ENCODE measurements at regions not wholly inside any gene's neighbourhood (a gene's known extent, or its start where the extent isn't known, plus 50 kb on each side); places are given as distances from the start of the nearest gene placed in this dataset.

- FAIRE-seq: no peak
- DNase-seq (ENCODE audit: insufficient read length): no peak
- TF ChIP-seq POLR2A (IDR thresholded peaks at IDR 0.05; ENCODE audit: low read depth, low read length) (no peak), POLR2AphosphoS5 (IDR thresholded peaks at IDR 0.05; ENCODE audit: low read depth, low read length) (no peak), TAF1 (IDR thresholded peaks at IDR 0.05; ENCODE audit: borderline replicate concordance, low read depth, low read length) (no peak)
Measured at GRCh38 chr10:9069136-9069535, 1014.6 kb downstream of the GATA3 start.

GRCh38 chr10:9075420-9075819 lies 1020.9 kb downstream of the GATA3 start:
- TF ChIP-seq POLR2AphosphoS5 (IDR thresholded peaks at IDR 0.05; ENCODE audit: low read depth, low read length) (no peak), TAF1 (IDR thresholded peaks at IDR 0.05; ENCODE audit: borderline replicate concordance, low read depth, low read length) (no peak), POLR2A (IDR thresholded peaks at IDR 0.05; ENCODE audit: low read depth, low read length) (no peak)
- FAIRE-seq (no peak), DNase-seq (ENCODE audit: insufficient read length) (no peak)

- no peak for DNase-seq (ENCODE audit: insufficient read length)
- TF ChIP-seq TAF1 (IDR thresholded peaks at IDR 0.05; ENCODE audit: borderline replicate concordance, low read depth, low read length) (no peak), POLR2AphosphoS5 (IDR thresholded peaks at IDR 0.05; ENCODE audit: low read depth, low read length) (no peak)
- no peak for FAIRE-seq
Measured at GRCh38 chr10:9076066-9076465, 1021.6 kb downstream of the GATA3 start.

GRCh38 chr10:9081253-9081652 lies 1026.8 kb downstream of the GATA3 start:
- no peak for DNase-seq (ENCODE audit: insufficient read length)
- no peak for FAIRE-seq
- TF ChIP-seq TAF1 (IDR thresholded peaks at IDR 0.05; ENCODE audit: borderline replicate concordance, low read depth, low read length) (no peak), POLR2AphosphoS5 (IDR thresholded peaks at IDR 0.05; ENCODE audit: low read depth, low read length) (no peak), POLR2A (IDR thresholded peaks at IDR 0.05; ENCODE audit: low read depth, low read length) (no peak)

GRCh38 chr10:9081961-9082360 lies 1027.5 kb downstream of the GATA3 start:
- TF ChIP-seq POLR2A (IDR thresholded peaks at IDR 0.05; ENCODE audit: low read depth, low read length): no peak
- TF ChIP-seq POLR2AphosphoS5 (IDR thresholded peaks at IDR 0.05; ENCODE audit: low read depth, low read length): no peak
- no peak for TF ChIP-seq TAF1 (IDR thresholded peaks at IDR 0.05; ENCODE audit: borderline replicate concordance, low read depth, low read length)
- FAIRE-seq (no peak), DNase-seq (ENCODE audit: insufficient read length) (no peak)

GRCh38 chr10:9091530-9092093 lies 1037.1 kb downstream of the GATA3 start:
- DNase-seq (ENCODE audit: insufficient read length) (no peak), FAIRE-seq (no peak)
- TF ChIP-seq POLR2A (IDR thresholded peaks at IDR 0.05; ENCODE audit: low read depth, low read length): no peak
- no peak for TF ChIP-seq POLR2AphosphoS5 (IDR thresholded peaks at IDR 0.05; ENCODE audit: low read depth, low read length)
- no peak for TF ChIP-seq TAF1 (IDR thresholded peaks at IDR 0.05; ENCODE audit: borderline replicate concordance, low read depth, low read length)

GRCh38 chr10:9096288-9096687 lies 1041.8 kb downstream of the GATA3 start:
- DNase-seq (ENCODE audit: insufficient read length) (no peak), FAIRE-seq (no peak)
- TF ChIP-seq POLR2AphosphoS5 (IDR thresholded peaks at IDR 0.05; ENCODE audit: low read depth, low read length) (no peak), POLR2A (IDR thresholded peaks at IDR 0.05; ENCODE audit: low read depth, low read length) (no peak), TAF1 (IDR thresholded peaks at IDR 0.05; ENCODE audit: borderline replicate concordance, low read depth, low read length) (no peak)

- FAIRE-seq (no peak), DNase-seq (ENCODE audit: insufficient read length) (no peak)
- no peak for TF ChIP-seq TAF1 (IDR thresholded peaks at IDR 0.05; ENCODE audit: borderline replicate concordance, low read depth, low read length)
- TF ChIP-seq POLR2AphosphoS5 (IDR thresholded peaks at IDR 0.05; ENCODE audit: low read depth, low read length): no peak
- no peak for TF ChIP-seq POLR2A (IDR thresholded peaks at IDR 0.05; ENCODE audit: low read depth, low read length)
Measured at GRCh38 chr10:9097206-9097990, 1042.9 kb downstream of the GATA3 start.

GRCh38 chr10:9097991-9098306 lies 1043.5 kb downstream of the GATA3 start:
- DNase-seq (ENCODE audit: insufficient read length) (no peak), FAIRE-seq (no peak)
- TF ChIP-seq TAF1 (IDR thresholded peaks at IDR 0.05; ENCODE audit: borderline replicate concordance, low read depth, low read length) (no peak), POLR2A (IDR thresholded peaks at IDR 0.05; ENCODE audit: low read depth, low read length) (no peak), POLR2AphosphoS5 (IDR thresholded peaks at IDR 0.05; ENCODE audit: low read depth, low read length) (no peak)

GRCh38 chr10:9102026-9102425 lies 1047.5 kb downstream of the GATA3 start:
- DNase-seq (ENCODE audit: insufficient read length): no peak
- FAIRE-seq: no peak
- TF ChIP-seq POLR2A (IDR thresholded peaks at IDR 0.05; ENCODE audit: low read depth, low read length): no peak
- no peak for TF ChIP-seq POLR2AphosphoS5 (IDR thresholded peaks at IDR 0.05; ENCODE audit: low read depth, low read length)
- TF ChIP-seq TAF1 (IDR thresholded peaks at IDR 0.05; ENCODE audit: borderline replicate concordance, low read depth, low read length): no peak

- DNase-seq (ENCODE audit: insufficient read length) (no peak), FAIRE-seq (no peak)
- TF ChIP-seq POLR2AphosphoS5 (IDR thresholded peaks at IDR 0.05; ENCODE audit: low read depth, low read length) (no peak), TAF1 (IDR thresholded peaks at IDR 0.05; ENCODE audit: borderline replicate concordance, low read depth, low read length) (no peak), POLR2A (IDR thresholded peaks at IDR 0.05; ENCODE audit: low read depth, low read length) (no peak)
Measured at GRCh38 chr10:9103301-9103700, 1048.8 kb downstream of the GATA3 start.

- no peak for TF ChIP-seq TAF1 (IDR thresholded peaks at IDR 0.05; ENCODE audit: borderline replicate concordance, low read depth, low read length)
- TF ChIP-seq POLR2AphosphoS5 (IDR thresholded peaks at IDR 0.05; ENCODE audit: low read depth, low read length): no peak
- no peak for TF ChIP-seq POLR2A (IDR thresholded peaks at IDR 0.05; ENCODE audit: low read depth, low read length)
- DNase-seq (ENCODE audit: insufficient read length): no peak
- no peak for FAIRE-seq
Measured at GRCh38 chr10:9111976-9112375, 1057.5 kb downstream of the GATA3 start.
